ENCODE measurements at regions not wholly inside any gene's neighbourhood (a gene's known extent, or its start where the extent isn't known, plus 50 kb on each side); places are given as distances from the start of the nearest gene placed in this dataset.

DNA sequence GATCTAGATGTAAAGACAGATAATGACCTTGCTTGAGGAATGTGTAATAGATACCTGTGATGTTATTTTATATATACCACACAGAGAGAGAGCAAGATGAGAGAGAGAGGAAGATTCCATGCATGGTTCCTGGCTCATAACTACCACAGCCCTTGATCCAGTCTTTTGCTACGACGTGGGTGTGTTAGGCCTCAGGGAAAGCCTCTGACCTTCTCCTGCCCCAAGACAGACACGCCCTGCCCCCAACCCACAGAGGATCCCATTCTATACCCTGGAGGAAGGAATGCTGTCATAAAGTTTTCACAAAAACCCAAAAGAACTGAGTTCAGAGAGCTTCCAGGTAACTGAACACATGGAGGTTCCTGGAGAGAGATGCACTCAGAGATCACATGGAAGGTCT, 193.1 kb downstream of the ZEB2 start:
- CTCF ChIA-PET = interaction anchor here (2.1 kb wide), 1 partner anchor 23 kb away, joined by 4 read pairs; no protein-coding TSS in a partner anchor
- no peak for DNase-seq (ENCODE audit: extremely low spot score)
- POLR2A ChIA-PET = no interaction called here
- TF ChIP-seq, protein P1, sequence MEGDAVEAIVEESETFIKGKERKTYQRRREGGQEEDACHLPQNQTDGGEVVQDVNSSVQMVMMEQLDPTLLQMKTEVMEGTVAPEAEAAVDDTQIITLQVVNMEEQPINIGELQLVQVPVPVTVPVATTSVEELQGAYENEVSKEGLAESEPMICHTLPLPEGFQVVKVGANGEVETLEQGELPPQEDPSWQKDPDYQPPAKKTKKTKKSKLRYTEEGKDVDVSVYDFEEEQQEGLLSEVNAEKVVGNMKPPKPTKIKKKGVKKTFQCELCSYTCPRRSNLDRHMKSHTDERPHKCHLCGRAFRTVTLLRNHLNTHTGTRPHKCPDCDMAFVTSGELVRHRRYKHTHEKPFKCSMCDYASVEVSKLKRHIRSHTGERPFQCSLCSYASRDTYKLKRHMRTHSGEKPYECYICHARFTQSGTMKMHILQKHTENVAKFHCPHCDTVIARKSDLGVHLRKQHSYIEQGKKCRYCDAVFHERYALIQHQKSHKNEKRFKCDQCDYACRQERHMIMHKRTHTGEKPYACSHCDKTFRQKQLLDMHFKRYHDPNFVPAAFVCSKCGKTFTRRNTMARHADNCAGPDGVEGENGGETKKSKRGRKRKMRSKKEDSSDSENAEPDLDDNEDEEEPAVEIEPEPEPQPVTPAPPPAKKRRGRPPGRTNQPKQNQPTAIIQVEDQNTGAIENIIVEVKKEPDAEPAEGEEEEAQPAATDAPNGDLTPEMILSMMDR (IDR thresholded peaks at IDR 0.05; ENCODE audit: control extremely low read depth, extremely low read depth, low read depth, missing control alignments) = no peak

DNA sequence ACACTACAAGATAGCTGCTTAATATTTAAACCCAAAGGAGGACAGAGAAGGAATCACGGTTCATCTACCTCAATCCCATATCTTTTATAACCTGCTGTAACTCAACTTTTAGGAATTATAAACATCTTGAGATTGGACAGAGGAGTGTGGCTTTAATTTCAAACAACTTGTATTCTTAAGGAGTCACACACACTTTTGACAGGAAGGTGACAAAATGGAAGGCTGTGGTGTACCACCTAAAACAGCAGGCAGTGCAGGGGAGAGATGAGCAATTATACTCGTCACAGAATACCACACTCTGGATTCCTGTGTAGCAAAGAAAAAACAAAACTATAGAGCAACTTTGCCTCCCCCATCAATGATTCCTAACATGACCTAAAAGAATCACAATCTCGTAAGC, 194.8 kb downstream of the ZEB2 start:
- ChIA-PET CTCF (interaction anchor here (0.7 to 1.1 kb wide), 3 partner anchors 9 to 1428 kb away, joined by 3 to 4 read pairs (median 3); no protein-coding TSS in a partner anchor), POLR2A (no interaction called here)
- TF ChIP-seq, protein P1 (IDR thresholded peaks at IDR 0.05; ENCODE audit: control extremely low read depth, extremely low read depth, low read depth, missing control alignments) = no peak
- DNase-seq (ENCODE audit: extremely low spot score) = no peak

DNA sequence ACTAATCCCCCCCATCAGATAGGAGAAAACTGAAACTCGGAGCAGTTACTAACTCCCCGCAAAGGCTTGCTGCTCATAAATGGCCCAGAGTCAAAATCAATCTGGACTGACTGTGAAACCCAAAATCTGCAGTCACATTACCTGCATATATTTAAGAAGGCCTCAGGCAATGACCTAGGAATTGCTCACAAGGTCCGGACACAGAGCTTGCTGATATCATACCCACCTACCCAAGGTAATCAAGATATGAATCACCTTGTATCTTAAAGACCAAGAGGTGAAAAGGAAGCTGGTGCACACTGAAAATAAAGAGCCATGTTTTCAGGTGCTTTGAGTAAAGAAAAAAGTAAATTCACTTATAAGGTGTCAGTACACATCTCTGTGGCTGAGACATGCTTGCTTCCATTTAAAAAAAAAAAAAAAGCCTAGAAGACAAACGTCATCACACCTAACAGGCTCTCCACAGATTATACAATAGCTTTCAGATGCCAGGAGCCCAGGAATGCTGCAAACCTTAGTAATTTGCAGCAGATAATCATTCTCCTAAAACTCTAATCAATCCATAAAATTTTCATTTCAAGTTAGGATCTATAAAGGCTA, 195.4 kb downstream of the ZEB2 start:
- CTCF ChIA-PET = interaction anchor here (0.7 to 1.1 kb wide), 3 partner anchors 9 to 1428 kb away, joined by 3 to 4 read pairs (median 3); no protein-coding TSS in a partner anchor
- no peak for DNase-seq (ENCODE audit: extremely low spot score)
- TF ChIP-seq, protein P1 (IDR thresholded peaks at IDR 0.05; ENCODE audit: control extremely low read depth, extremely low read depth, low read depth, missing control alignments) = no peak
- POLR2A ChIA-PET = interaction anchor here (0.7 kb wide), 1 partner anchor 362 kb away, joined by 3 read pairs; no protein-coding TSS in a partner anchor

DNA sequence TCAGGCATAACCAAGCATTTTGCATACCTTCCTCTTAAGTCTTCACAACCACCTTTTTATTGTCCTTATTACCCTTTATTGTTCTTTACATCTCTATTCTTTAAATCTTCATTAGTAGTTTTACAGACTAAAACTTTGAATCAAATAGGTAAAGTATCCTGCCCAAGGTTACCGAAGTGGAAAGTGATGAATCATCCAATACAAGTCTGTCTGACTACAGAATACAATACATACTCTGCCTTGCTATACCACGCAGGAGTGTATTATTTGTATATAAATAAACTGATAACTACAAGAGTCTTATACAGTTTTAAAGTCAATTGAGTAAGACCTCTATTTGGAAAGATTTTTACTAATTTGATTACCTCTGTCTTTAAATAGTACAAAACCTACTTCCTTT, 196.0 kb downstream of the ZEB2 start:
- no peak for DNase-seq (ENCODE audit: extremely low spot score)
- CTCF ChIA-PET = interaction anchor here (1.1 kb wide), 1 partner anchor 139 kb away, joined by 3 read pairs; no protein-coding TSS in a partner anchor
- TF ChIP-seq, protein P1 (IDR thresholded peaks at IDR 0.05; ENCODE audit: control extremely low read depth, extremely low read depth, low read depth, missing control alignments) = no peak
- POLR2A ChIA-PET = interaction anchor here (0.7 kb wide), 1 partner anchor 361 kb away, joined by 3 read pairs; no protein-coding TSS in a partner anchor

DNA sequence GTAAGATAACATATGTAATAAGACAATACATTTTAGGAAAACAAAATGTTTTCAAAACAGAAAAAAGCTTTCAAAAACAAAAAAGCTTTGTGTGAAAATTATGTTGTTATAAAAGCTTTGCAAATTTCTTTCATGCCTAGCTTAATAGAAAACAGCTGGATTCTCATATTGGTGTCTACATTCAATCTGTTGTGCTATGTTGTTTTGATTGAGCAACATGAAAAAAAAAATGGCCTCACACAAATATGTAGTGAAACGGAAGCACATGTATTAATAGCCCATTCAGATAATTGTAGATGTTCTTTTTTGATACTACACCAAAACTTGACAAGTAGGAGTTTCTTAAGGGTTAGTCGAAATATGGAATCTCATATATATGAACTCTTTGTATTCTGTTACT, 197.5 kb downstream of the ZEB2 start:
- TF ChIP-seq, protein P1 (IDR thresholded peaks at IDR 0.05; ENCODE audit: control extremely low read depth, extremely low read depth, low read depth, missing control alignments) = no peak
- DNase-seq (ENCODE audit: extremely low spot score) = no peak
- ChIA-PET POLR2A (no interaction called here), CTCF (interaction anchor here (1.3 to 2.4 kb wide), 2 partner anchors 9 to 24 kb away, joined by 3 to 9 read pairs; a partner anchor contains a TSS)

DNA sequence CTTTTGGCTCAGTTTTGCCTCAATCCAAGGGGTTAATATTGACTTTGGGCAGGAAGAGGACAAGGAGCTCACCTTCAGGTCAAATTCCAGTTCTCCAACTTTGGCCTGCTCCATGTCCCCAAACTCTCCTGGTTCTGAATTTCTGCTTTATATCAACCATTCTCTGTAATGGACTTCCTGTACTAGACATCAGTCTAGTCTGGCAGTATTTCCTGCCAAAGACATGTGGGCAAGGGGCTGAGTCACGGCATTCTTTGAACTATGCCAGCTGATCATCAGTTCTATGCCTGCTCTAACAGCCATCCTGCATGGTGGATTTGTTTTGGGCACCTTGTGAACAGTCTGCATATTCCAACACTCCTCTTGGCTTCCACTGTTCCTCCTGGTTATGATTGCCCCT, 199.4 kb downstream of the ZEB2 start:
- no peak for DNase-seq (ENCODE audit: extremely low spot score)
- TF ChIP-seq, protein P1 (IDR thresholded peaks at IDR 0.05; ENCODE audit: control extremely low read depth, extremely low read depth, low read depth, missing control alignments) = no peak
- ChIA-PET POLR2A (no interaction called here), CTCF (interaction anchor here (0.9 to 1.6 kb wide), 4 partner anchors 8 to 94 kb away, joined by 3 to 8 read pairs (median 4); no protein-coding TSS in a partner anchor)
